Endothelial cell of umbilical vein (primary cell): ENCODE measurements at regions not wholly inside any gene's neighbourhood (a gene's known extent, or its start where the extent isn't known, plus 50 kb on each side); places are given as distances from the start of the nearest gene placed in this dataset.

ENCODE experiments used
- EZH2 ChIP-seq: IDR thresholded peaks from 2 replicates; pipeline ENCODE4 v1.6.1; 2012; ENCODE audit warnings: borderline replicate concordance, low read depth, mild to moderate bottlenecking, moderate library complexity, low read length, inconsistent platforms; ENCODE audit not compliant: severe bottlenecking
- GATA2 ChIP-seq: IDR thresholded peaks from 2 replicates; pipeline ENCODE4 v1.7.0; 2011; ENCODE audit warnings: low read depth, mild to moderate bottlenecking, moderate library complexity, mixed read lengths, low read length; ENCODE audit not compliant: insufficient read length, insufficient read depth
- POLR2A ChIP-seq: IDR thresholded peaks from 2 replicates; pipeline ENCODE4 v1.6.1; 2012; ENCODE audit warnings: low read depth, mild to moderate bottlenecking, control low read depth, low read length
- POLR2AphosphoS5 ChIP-seq: IDR thresholded peaks from 2 replicates; pipeline ENCODE4 v1.6.1; 2012; ENCODE audit warnings: low read depth, mild to moderate bottlenecking, control low read depth, low read length, moderate library complexity; ENCODE audit not compliant: insufficient read depth
- TF ChIP-seq, protein P1 (sequence below): IDR thresholded peaks from 2 replicates; pipeline ENCODE4 v1.6.1; 2011; ENCODE audit not compliant: insufficient read depth, insufficient read length
- TF ChIP-seq, protein P2 (sequence below), 2 donors: IDR thresholded peaks; 1 replicate in 1 of 2; 2 replicates in 1 of 2; pipeline ENCODE4 v1.5.1; 2011; ENCODE audit warnings: low read length in 2 of 2, mild to moderate bottlenecking in 2 of 2, moderate library complexity in 2 of 2, control low read depth in 1 of 2, inconsistent platforms in 1 of 2, low read depth in 1 of 2; ENCODE audit not compliant: insufficient read depth in 1 of 2; ENCODE audit errors: extremely low read depth in 1 of 2

DNA sequence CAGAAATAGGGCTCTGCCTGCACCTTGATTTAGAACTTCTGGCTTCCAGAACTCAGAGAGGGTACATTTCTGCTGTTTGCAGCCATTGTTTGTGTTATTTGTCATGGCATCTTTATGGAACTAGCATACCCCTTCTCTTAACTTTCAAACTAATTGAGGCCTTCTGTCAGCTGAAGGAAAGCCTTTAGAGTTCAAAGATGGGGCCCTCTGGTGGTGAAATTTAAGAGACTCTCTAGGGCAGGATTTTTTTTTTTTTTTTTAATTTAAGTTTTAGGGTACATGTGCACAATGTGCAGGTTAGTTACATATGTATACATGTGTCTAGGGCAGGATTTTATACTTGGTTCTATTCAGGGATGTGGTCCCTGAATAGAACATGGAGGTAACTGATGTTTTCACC lies 260.6 kb upstream of the LINC00305 start:
- TF ChIP-seq, protein P1, sequence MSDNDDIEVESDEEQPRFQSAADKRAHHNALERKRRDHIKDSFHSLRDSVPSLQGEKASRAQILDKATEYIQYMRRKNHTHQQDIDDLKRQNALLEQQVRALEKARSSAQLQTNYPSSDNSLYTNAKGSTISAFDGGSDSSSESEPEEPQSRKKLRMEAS, result no peak
- TF ChIP-seq, protein P2, sequence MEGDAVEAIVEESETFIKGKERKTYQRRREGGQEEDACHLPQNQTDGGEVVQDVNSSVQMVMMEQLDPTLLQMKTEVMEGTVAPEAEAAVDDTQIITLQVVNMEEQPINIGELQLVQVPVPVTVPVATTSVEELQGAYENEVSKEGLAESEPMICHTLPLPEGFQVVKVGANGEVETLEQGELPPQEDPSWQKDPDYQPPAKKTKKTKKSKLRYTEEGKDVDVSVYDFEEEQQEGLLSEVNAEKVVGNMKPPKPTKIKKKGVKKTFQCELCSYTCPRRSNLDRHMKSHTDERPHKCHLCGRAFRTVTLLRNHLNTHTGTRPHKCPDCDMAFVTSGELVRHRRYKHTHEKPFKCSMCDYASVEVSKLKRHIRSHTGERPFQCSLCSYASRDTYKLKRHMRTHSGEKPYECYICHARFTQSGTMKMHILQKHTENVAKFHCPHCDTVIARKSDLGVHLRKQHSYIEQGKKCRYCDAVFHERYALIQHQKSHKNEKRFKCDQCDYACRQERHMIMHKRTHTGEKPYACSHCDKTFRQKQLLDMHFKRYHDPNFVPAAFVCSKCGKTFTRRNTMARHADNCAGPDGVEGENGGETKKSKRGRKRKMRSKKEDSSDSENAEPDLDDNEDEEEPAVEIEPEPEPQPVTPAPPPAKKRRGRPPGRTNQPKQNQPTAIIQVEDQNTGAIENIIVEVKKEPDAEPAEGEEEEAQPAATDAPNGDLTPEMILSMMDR (IDR thresholded peaks at IDR 0.05; ENCODE audit: extremely low read depth in 1 of 2, insufficient read depth in 1 of 2, low read depth in 1 of 2, low read length in 2 of 2), result peak in 1 of 2 donors; percentile 24
- TF ChIP-seq POLR2AphosphoS5, result no peak
- TF ChIP-seq GATA2, result no peak
- no peak for TF ChIP-seq EZH2
- no peak for TF ChIP-seq POLR2A
